ENCODE measurements at regions not wholly inside any gene's neighbourhood (a gene's known extent, or its start where the extent isn't known, plus 50 kb on each side); places are given as distances from the start of the nearest gene placed in this dataset.

GRCh38 chr7:93651603-93652159, 77.2 kb upstream of the CALCR start:
- intact Hi-C loops (cut with micrococcal nuclease): no loop called here

DNA sequence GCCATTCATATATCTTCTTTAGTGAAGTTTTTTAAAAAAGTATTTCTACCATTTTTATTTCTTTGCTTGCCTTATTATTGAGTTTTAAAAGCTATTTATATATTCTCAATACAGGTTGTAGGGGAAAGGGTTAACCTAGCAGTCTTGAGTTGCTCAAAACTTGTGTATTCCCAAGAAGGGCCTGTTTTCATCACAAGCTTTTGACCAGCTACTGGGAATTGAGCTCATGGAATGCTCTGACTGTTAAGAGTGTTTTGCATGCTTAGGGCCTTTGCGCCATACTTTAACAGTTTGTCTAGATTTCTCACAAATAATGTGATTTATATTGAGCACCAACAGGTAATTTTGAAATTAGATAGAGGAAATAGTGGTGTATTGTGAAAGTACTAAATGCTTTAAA, 72.0 kb upstream of the CALCR start:
- intact Hi-C loops (cut with micrococcal nuclease): no loop called here

DNA sequence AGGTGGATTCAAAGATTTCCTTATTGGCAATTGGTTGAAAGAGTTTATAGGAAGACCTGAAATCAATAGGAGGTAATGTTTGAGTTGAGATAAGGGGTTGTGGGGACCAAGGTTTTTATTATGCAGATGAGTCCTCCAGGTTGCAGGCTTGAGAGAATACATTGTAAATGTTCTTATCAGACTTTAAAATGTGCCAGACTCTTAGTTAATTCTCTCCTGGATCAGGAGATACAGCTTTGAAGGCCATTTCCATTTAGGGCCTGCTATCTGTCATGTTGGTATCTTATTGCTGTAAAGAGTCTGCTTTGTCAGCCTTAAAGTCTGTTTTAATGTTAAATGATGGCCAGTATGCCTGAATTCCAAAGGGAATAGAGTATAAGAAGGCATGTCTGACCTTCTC, 61.8 kb upstream of the CALCR start:
- intact Hi-C loops (cut with micrococcal nuclease): no loop called here

- intact Hi-C loops (cut with micrococcal nuclease): no loop called here
These were observed 57.8 kb upstream of the CALCR start for GRCh38 chr7:93632371-93632770.

GRCh38 chr7:93629291-93629801, 54.8 kb upstream of the CALCR start:
- intact Hi-C loops (cut with micrococcal nuclease): no loop called here

GRCh38 chr7:93626869-93627268, 52.3 kb upstream of the CALCR start:
- intact Hi-C loops (cut with micrococcal nuclease): no loop called here
